Stomach (tissue), 4 donors: ENCODE measurements at regions not wholly inside any gene's neighbourhood (a gene's known extent, or its start where the extent isn't known, plus 50 kb on each side); places are given as distances from the start of the nearest gene placed in this dataset.

Experiments
- CTCF ChIP-seq, 7 experiments: fragments of 450-650 bp in 4 of 7; fragments of 200-600 bp in 3 of 7; sonication (generic) in 3 of 7; IDR thresholded peaks; one replicate each; pipeline ENCODE4 v1.5.1; 2016 to 2019; ENCODE audit warnings: antibody characterized with exemption in 7 of 7, control low read depth in 2 of 7, mild to moderate bottlenecking in 1 of 7
- EP300 ChIP-seq: sonication (generic); formaldehyde crosslinking; IDR thresholded peaks from one replicate; pipeline ENCODE4 v1.6.1; 2017; ENCODE audit warnings: antibody characterized with exemption
- POLR2A ChIP-seq, 4 donors: fragments of 450-650 bp; IDR thresholded peaks; one replicate each; pipeline ENCODE4 v1.6.1; 2016; ENCODE audit warnings: antibody characterized with exemption in 4 of 4, control low read depth in 2 of 4, mild to moderate bottlenecking in 1 of 4, moderate library complexity in 1 of 4
- POLR2AphosphoS5 ChIP-seq, 3 donors: sonication (generic); formaldehyde crosslinking; IDR thresholded peaks; one replicate each; pipeline ENCODE4 v1.6.1; 2016; ENCODE audit warnings: antibody characterized with exemption in 3 of 3

GRCh38 chr2:150625741-150626140 lies 138.3 kb upstream of the RND3 start:
- TF ChIP-seq CTCF (IDR thresholded peaks at IDR 0.05) (no peak), EP300 (no peak), POLR2A (IDR thresholded peaks at IDR 0.05) (no peak), POLR2AphosphoS5 (IDR thresholded peaks at IDR 0.05) (no peak)
